ENCODE measurements at regions not wholly inside any gene's neighbourhood (a gene's known extent, or its start where the extent isn't known, plus 50 kb on each side); places are given as distances from the start of the nearest gene placed in this dataset.
A peak's percentile ranks its signal among the peaks of the same experiment; 100 is the strongest.

DNA sequence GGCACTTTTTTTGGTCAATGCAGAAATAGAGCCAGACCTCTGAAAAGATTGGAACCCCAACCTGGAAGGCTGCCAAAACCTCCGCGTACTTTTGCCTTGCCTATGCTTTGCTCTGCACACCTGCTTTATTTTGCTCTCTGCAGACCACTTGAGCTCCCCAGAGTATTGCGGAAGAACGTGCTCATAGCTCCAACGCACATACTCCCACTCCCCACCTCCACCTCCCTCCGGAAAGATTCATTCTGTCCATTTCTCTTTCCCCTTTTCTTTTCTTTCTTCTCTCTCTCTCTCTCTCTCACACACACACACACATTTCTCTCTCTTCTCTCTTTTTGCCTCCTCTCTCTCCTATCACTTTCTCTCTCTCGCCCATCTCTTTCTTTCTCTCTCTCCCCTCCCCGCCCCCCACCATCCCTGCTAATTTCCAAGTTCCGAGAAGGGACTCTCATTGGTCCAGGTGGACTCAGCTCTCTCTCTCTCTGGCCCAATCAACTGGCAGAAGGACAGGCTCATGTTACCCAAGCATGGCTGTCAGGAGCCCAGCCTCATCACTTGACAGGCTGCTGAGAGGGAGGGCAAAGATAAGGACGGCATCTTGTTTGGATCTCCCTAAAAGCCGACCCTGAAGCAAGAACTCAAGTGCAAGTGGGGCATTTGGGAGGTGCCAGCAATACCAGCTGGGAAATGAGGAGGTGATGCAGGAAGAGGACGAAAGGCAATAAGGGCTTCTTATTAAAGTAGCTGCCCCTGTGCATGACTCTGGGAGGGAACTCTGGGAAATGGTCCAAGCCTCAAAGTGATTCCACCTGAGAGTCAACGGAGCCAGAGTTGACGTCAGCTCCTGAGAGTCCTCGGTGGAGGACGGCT lies 246.1 kb downstream of the LY86 start (continued):
- TF ChIP-seq PRDM10 (tag by site-specific recombination; IDR thresholded peaks at IDR 0.05), result peak; percentile 98
- TF ChIP-seq, protein P1, sequence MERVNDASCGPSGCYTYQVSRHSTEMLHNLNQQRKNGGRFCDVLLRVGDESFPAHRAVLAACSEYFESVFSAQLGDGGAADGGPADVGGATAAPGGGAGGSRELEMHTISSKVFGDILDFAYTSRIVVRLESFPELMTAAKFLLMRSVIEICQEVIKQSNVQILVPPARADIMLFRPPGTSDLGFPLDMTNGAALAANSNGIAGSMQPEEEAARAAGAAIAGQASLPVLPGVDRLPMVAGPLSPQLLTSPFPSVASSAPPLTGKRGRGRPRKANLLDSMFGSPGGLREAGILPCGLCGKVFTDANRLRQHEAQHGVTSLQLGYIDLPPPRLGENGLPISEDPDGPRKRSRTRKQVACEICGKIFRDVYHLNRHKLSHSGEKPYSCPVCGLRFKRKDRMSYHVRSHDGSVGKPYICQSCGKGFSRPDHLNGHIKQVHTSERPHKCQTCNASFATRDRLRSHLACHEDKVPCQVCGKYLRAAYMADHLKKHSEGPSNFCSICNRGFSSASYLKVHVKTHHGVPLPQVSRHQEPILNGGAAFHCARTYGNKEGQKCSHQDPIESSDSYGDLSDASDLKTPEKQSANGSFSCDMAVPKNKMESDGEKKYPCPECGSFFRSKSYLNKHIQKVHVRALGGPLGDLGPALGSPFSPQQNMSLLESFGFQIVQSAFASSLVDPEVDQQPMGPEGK (tag by site-specific recombination; IDR thresholded peaks at IDR 0.05), result peak; percentile 47; the same call in 1 of the 2 replicates

GRCh38 chr6:6835223-6835503 lies 246.6 kb downstream of the LY86 start:
- ChIA-PET CTCF (interaction anchor here (0.7 kb wide), 1 partner anchor 134 kb away, joined by 3 read pairs; no protein-coding TSS in a partner anchor), POLR2A (no interaction called here)
- no peaks in the 10 kb centered on the region for H3K36me3 ChIP-seq (ENCODE audit: control insufficient read depth in 2 of 2, insufficient read depth in 1 of 2, low read length in 2 of 2)

DNA sequence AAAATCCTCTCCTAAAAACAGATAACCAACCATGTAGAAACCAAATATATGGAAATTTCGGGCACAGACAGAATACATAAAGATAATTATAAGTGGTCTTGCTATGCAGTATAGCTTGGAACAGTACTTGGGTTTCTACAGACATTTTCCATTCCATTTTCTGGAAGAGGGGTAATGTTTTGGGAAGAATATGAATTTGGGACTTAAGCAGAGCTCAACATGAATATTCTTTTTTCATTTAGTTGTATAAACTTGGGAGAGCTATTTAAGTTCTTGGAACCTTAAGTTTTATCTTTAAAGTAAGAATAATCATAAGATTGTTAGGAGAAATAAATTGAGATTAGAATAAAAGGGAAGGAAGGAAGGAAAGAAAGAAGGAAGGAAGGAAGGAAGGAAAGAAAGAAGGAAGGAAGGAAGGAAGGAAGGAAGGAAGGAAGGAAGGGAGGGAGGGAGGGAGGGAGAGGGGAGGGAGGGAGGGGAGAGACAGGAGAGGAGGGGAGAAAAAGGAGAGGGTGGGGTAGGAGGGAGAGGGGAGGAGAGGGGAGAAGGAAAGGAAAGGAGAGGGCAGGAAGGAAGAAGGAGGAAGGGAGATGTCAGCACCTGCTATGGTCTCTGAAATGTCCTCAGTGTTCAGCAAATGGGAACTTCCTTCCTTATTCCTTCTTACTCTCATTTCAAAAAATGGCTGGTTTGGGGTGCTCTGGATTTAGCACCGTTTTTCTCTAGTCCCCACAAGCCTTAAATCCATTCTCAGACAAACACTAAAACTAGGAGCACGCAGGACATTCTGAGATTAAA lies 248.3 kb downstream of the LY86 start:
- POLR2A ChIA-PET, result no interaction called here
- Histone ChIP-seq H3K27ac (ENCODE audit: extremely low read depth, low read depth, low read length) (no peak overlapping the region), H3K36me3 (ENCODE audit: control insufficient read depth in 2 of 2, insufficient read depth in 1 of 2, low read length in 2 of 2) (no peaks in the 10 kb centered on the region), H3K4me1 (ENCODE audit: control insufficient read depth, insufficient read depth, low read length) (peaks cover 8% of the 10 kb centered on the region), H3K9me3 (ENCODE audit: control insufficient read depth, insufficient read depth, low read depth, low read length) (no peaks in the 10 kb centered on the region), H3K4me3 (ENCODE audit: low read depth, low read length) (no peak overlapping the region)
- CTCF ChIA-PET, result no interaction called here
- TF ChIP-seq RBAK (tag by site-specific recombination; IDR thresholded peaks at IDR 0.05) (no peak), SP2 (tag by site-specific recombination; IDR thresholded peaks at IDR 0.05) (no peak), GLI4 (tag by site-specific recombination; IDR thresholded peaks at IDR 0.05) (no peak), PBX3 (CRISPR knock-in tag; IDR thresholded peaks at IDR 0.05) (no peak), ZNF785 (tag by site-specific recombination; IDR thresholded peaks at IDR 0.05) (no peak), ZNF2 (tag by site-specific recombination; IDR thresholded peaks at IDR 0.05) (no peak), ZNF19 (tag by site-specific recombination; IDR thresholded peaks at IDR 0.05; ENCODE audit: low read depth) (no peak), ZNF843 (tag by site-specific recombination; IDR thresholded peaks at IDR 0.05) (no peak), SP7 (tag by site-specific recombination; IDR thresholded peaks at IDR 0.05) (no peak), ZSCAN30 (tag by site-specific recombination; IDR thresholded peaks at IDR 0.05) (no peak), ZNF292 (tag by site-specific recombination; IDR thresholded peaks at IDR 0.05; ENCODE audit: borderline replicate concordance, low read depth) (no peak), ZNF560 (tag by site-specific recombination; IDR thresholded peaks at IDR 0.05; ENCODE audit: borderline replicate concordance) (no peak)

More at GRCh38 chr6:6835223-6835503, 246.6 kb downstream of the LY86 start:
- Histone ChIP-seq H3K4me1 (ENCODE audit: control insufficient read depth, insufficient read depth, low read length) (peaks cover 8% of the 10 kb centered on the region), H3K4me3 (ENCODE audit: low read depth, low read length) (no peak overlapping the region), H3K27ac (ENCODE audit: extremely low read depth, low read depth, low read length) (no peak overlapping the region), H3K9me3 (ENCODE audit: control insufficient read depth, insufficient read depth, low read depth, low read length) (no peaks in the 10 kb centered on the region)
- 0 out of 2 replicates have a peak, but pooled peaks have one; percentile 1 for TF ChIP-seq KLF17 (tag by site-specific recombination; IDR thresholded peaks at IDR 0.05)
- TF ChIP-seq, protein P2, sequence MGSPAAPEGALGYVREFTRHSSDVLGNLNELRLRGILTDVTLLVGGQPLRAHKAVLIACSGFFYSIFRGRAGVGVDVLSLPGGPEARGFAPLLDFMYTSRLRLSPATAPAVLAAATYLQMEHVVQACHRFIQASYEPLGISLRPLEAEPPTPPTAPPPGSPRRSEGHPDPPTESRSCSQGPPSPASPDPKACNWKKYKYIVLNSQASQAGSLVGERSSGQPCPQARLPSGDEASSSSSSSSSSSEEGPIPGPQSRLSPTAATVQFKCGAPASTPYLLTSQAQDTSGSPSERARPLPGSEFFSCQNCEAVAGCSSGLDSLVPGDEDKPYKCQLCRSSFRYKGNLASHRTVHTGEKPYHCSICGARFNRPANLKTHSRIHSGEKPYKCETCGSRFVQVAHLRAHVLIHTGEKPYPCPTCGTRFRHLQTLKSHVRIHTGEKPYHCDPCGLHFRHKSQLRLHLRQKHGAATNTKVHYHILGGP (tag by site-specific recombination; IDR thresholded peaks at IDR 0.05), result no peak

Data from HEK293 (cell line).